Astrocyte (in vitro differentiated cells and primary cell): ENCODE measurements at regions not wholly inside any gene's neighbourhood (a gene's known extent, or its start where the extent isn't known, plus 50 kb on each side); places are given as distances from the start of the nearest gene placed in this dataset.
"Not testable (repeated sequence)": the region's sequence is repeated elsewhere in the genome, so short reads cannot be mapped to it uniquely, and the experiment has no call there.

Experiments used
- CTCF ChIP-seq: IDR thresholded peaks from 2 replicates; pipeline ENCODE4 v1.5.1; 2011; ENCODE audit warnings: low read depth, mild to moderate bottlenecking, inconsistent platforms, low read length, moderate library complexity; ENCODE audit not compliant: insufficient read depth
- EZH2 ChIP-seq: IDR thresholded peaks from 2 replicates; pipeline ENCODE4 v1.6.1; 2012; ENCODE audit warnings: mild to moderate bottlenecking, low read length, inconsistent platforms; ENCODE audit not compliant: insufficient read depth

GRCh38 chr2:76139303-76139702, 428.6 kb upstream of the GCFC2 start:
- TF ChIP-seq CTCF, EZH2: not testable (repeated sequence)
